IMR-90 (cell line): ENCODE measurements at regions not wholly inside any gene's neighbourhood (a gene's known extent, or its start where the extent isn't known, plus 50 kb on each side); places are given as distances from the start of the nearest gene placed in this dataset.

Experiments
- ATAC-seq: fragments of 200-7000 bp; cut with Tn5 transposase; 2 replicates; pipeline ENCODE4 v1.9.1; 2020; ENCODE audit warnings: low read depth, mild to moderate bottlenecking, moderate library complexity
- BruUV-seq: library from RNA; stranded (reverse); fragments of 400-500 nt; replicated peaks from 2 replicates; lab custom pipeline; 2021; lab: Mats Ljungman, UMichigan
- CTCF ChIA-PET: fragments of 300-600 bp; formaldehyde crosslinking; extraction: SDS; loops from one replicate; lab custom pipeline; 2021; ENCODE audit warnings: antibody characterized with exemption; lab: Yijun Ruan, JAX
- POLR2A ChIA-PET: fragments of 300-600 bp; sonication (Branson Sonifier 250); formaldehyde crosslinking; loops from one replicate; lab custom pipeline; 2022; ENCODE audit warnings: antibody characterized with exemption; ENCODE audit not compliant: unreplicated experiment; lab: Charles Lee
- DNase-seq: peaks from one replicate; pipeline ENCODE4 v3.0.0; 2013
- H2AFZ ChIP-seq: replicated peaks from 2 replicates; pipeline ENCODE3; 2013; ENCODE audit warnings: low read length, mild to moderate bottlenecking; ENCODE audit not compliant: poor library complexity
- H2AK5ac ChIP-seq: 2 replicates; pipeline ENCODE4 v1.6.1; 2013; ENCODE audit warnings: low read depth, low read length, inconsistent platforms
- H2AK9ac ChIP-seq: replicated peaks from 2 replicates; pipeline ENCODE3; 2013; ENCODE audit warnings: mild to moderate bottlenecking, low read depth, low read length, moderate library complexity; ENCODE audit not compliant: poor library complexity
- H2BK120ac ChIP-seq: 2 replicates; pipeline ENCODE4 v1.6.1; 2013; ENCODE audit warnings: low read depth, low read length, inconsistent platforms
- H2BK15ac ChIP-seq: 3 replicates; pipeline ENCODE4 v1.6.1; 2013; ENCODE audit warnings: low read depth, low read length, inconsistent platforms
- H2BK20ac ChIP-seq: 2 replicates; pipeline ENCODE4 v1.6.1; 2013; ENCODE audit warnings: low read depth, mild to moderate bottlenecking, inconsistent platforms, low read length, moderate library complexity
- H2BK5ac ChIP-seq: 2 replicates; pipeline ENCODE4 v1.6.1; 2013; ENCODE audit warnings: mild to moderate bottlenecking, low read depth, low read length, inconsistent platforms; ENCODE audit not compliant: poor library complexity, severe bottlenecking
- H3K14ac ChIP-seq: replicated peaks from 2 replicates; pipeline ENCODE4 v1.6.1; 2013; ENCODE audit warnings: low read depth, low read length, inconsistent platforms
- H3K18ac ChIP-seq: 2 replicates; pipeline ENCODE4 v1.6.1; 2013; ENCODE audit warnings: low read depth, low read length, control low read depth
- H3K23ac ChIP-seq: 2 replicates; pipeline ENCODE4 v1.6.1; 2013; ENCODE audit warnings: low read depth, low read length, inconsistent platforms
- H3K27ac ChIP-seq: 2 replicates; pipeline ENCODE4 v1.5.1; 2013; ENCODE audit warnings: mild to moderate bottlenecking, control low read depth, low read length; ENCODE audit not compliant: insufficient read depth
- H3K27me3 ChIP-seq: 2 replicates; pipeline ENCODE4 v1.6.1; 2013; ENCODE audit warnings: low read length; ENCODE audit not compliant: control insufficient read depth, insufficient read depth
- H3K36me3 ChIP-seq: 2 replicates; pipeline ENCODE4 v1.6.1; 2013; ENCODE audit warnings: low read length, mixed read lengths; ENCODE audit not compliant: control insufficient read depth, insufficient read depth
- H3K4ac ChIP-seq: 2 replicates; pipeline ENCODE4 v1.6.1; 2013; ENCODE audit warnings: low read depth, low read length, inconsistent platforms
- H3K4me1 ChIP-seq: 2 replicates; pipeline ENCODE4 v1.6.1; 2013; ENCODE audit warnings: low read length, mixed read lengths; ENCODE audit not compliant: control insufficient read depth, insufficient read depth
- H3K4me2 ChIP-seq: 2 replicates; pipeline ENCODE4 v1.6.1; 2013; ENCODE audit warnings: low read depth, mild to moderate bottlenecking, control low read depth, low read length, moderate library complexity
- H3K4me3 ChIP-seq: 2 replicates; pipeline ENCODE4 v1.5.1; 2013; ENCODE audit warnings: low read depth, mild to moderate bottlenecking, control low read depth, low read length, moderate library complexity; ENCODE audit not compliant: insufficient read depth
- H3K56ac ChIP-seq: 2 replicates; pipeline ENCODE4 v1.6.1; 2013; ENCODE audit warnings: low read length, inconsistent platforms; ENCODE audit not compliant: insufficient read depth; ENCODE audit errors: extremely low read depth
- H3K79me1 ChIP-seq, 2 experiments: 2 replicates each; pipeline ENCODE4 v1.6.1; 2013; ENCODE audit warnings: low read length in 2 of 2, inconsistent platforms in 1 of 2, low read depth in 1 of 2
- H3K9ac ChIP-seq: 2 replicates; pipeline ENCODE4 v1.6.1; 2013; ENCODE audit warnings: low read depth, low read length, control low read depth
- H3K9me1 ChIP-seq: 2 replicates; pipeline ENCODE4 v1.6.1; 2013; ENCODE audit warnings: low read length, inconsistent platforms; ENCODE audit not compliant: insufficient read depth
- H3K9me3 ChIP-seq: 2 replicates; pipeline ENCODE4 v1.6.1; 2013; ENCODE audit warnings: low read length; ENCODE audit not compliant: control insufficient read depth, insufficient read depth
- H4K20me1 ChIP-seq: 2 replicates; pipeline ENCODE4 v1.6.1; 2013; ENCODE audit warnings: low read length, inconsistent platforms; ENCODE audit not compliant: insufficient read depth
- H4K5ac ChIP-seq: 2 replicates; pipeline ENCODE4 v1.6.1; 2013; ENCODE audit warnings: mild to moderate bottlenecking, low read depth, low read length, control low read depth
- H4K8ac ChIP-seq, 2 experiments: 2 replicates each; pipeline ENCODE4 v1.6.1; 2013; ENCODE audit warnings: low read depth in 2 of 2, low read length in 2 of 2, control low read depth in 1 of 2, inconsistent platforms in 1 of 2
- H4K91ac ChIP-seq: 2 replicates; pipeline ENCODE4 v1.6.1; 2013; ENCODE audit warnings: low read depth, low read length, inconsistent platforms; ENCODE audit not compliant: insufficient read depth
- BHLHE40 ChIP-seq: fragments of 150-350 bp; IDR thresholded peaks from 2 replicates; pipeline ENCODE4 v1.6.1; 2016; ENCODE audit warnings: mild to moderate bottlenecking, low read depth, low read length
- CEBPB ChIP-seq: IDR thresholded peaks from 2 replicates; pipeline ENCODE4 v1.6.1; 2012; ENCODE audit warnings: low read depth, low read length, improper control_type of control experiment
- CHD1 ChIP-seq: IDR thresholded peaks from 2 replicates; pipeline ENCODE4 v1.6.1; 2012; ENCODE audit warnings: low read depth, low read length, improper control_type of control experiment
- ELK1 ChIP-seq: fragments of 150-350 bp; IDR thresholded peaks from 2 replicates; pipeline ENCODE4 v1.6.1; 2016; ENCODE audit warnings: low read depth, mild to moderate bottlenecking, low read length, moderate library complexity, borderline replicate concordance
- FOS ChIP-seq: fragments of 150-350 bp; IDR thresholded peaks from 2 replicates; pipeline ENCODE4 v1.6.1; 2016; ENCODE audit warnings: low read depth, low read length
- MAFK ChIP-seq: IDR thresholded peaks from 2 replicates; pipeline ENCODE4 v1.6.1; 2012; ENCODE audit warnings: low read depth, low read length, improper control_type of control experiment
- MAZ ChIP-seq: IDR thresholded peaks from 2 replicates; pipeline ENCODE4 v1.6.1; 2012; ENCODE audit warnings: low read depth, mild to moderate bottlenecking, low read length, improper control_type of control experiment, moderate library complexity, borderline replicate concordance
- MXI1 ChIP-seq: IDR thresholded peaks from 2 replicates; pipeline ENCODE4 v1.6.1; 2012; ENCODE audit warnings: low read depth, mild to moderate bottlenecking, low read length, moderate library complexity, borderline replicate concordance
- NFE2L2 ChIP-seq: fragments of 150-350 bp; IDR thresholded peaks from 2 replicates; pipeline ENCODE4 v1.6.1; 2016; ENCODE audit warnings: low read depth, mild to moderate bottlenecking, low read length
- POLR2A ChIP-seq: IDR thresholded peaks from 2 replicates; pipeline ENCODE4 v1.6.1; 2012; ENCODE audit warnings: mild to moderate bottlenecking, low read depth, low read length
- RAD21 ChIP-seq: IDR thresholded peaks from 2 replicates; pipeline ENCODE4 v1.6.1; 2012; ENCODE audit warnings: low read length, improper control_type of control experiment
- RCOR1 ChIP-seq: IDR thresholded peaks from 2 replicates; pipeline ENCODE4 v1.6.1; 2012; ENCODE audit warnings: mild to moderate bottlenecking, low read length, improper control_type of control experiment; ENCODE audit not compliant: insufficient replicate concordance
- RFX5 ChIP-seq: IDR thresholded peaks from 2 replicates; pipeline ENCODE4 v1.8.0; 2012; ENCODE audit warnings: low read depth, mild to moderate bottlenecking, low read length, moderate library complexity
- SMC3 ChIP-seq: fragments of 150-350 bp; IDR thresholded peaks from 2 replicates; pipeline ENCODE4 v1.6.1; 2016; ENCODE audit warnings: low read depth, mild to moderate bottlenecking, antibody characterized with exemption, low read length, moderate library complexity
- USF2 ChIP-seq: fragments of 150-350 bp; IDR thresholded peaks from 2 replicates; pipeline ENCODE4 v1.6.1; 2017; ENCODE audit warnings: mild to moderate bottlenecking, antibody characterized with exemption, low read length, low read depth
- WGBS, 2 experiments: methylation state at CpG; one replicate each; pipeline versions ENCODE4 v1.1.5 to v1.1.7; 2013; ENCODE audit warnings: missing lambda C conversion rate in 2 of 2; ENCODE audit not compliant: insufficient read length in 1 of 2; ENCODE audit errors: extremely low coverage in 2 of 2; 5-methylcytosine and 5-hydroxymethylcytosine counted together
- dilution Hi-C: fragments of 300-500 bp; cut with HindIII; formaldehyde crosslinking; loops from one replicate; pipeline ENCODE4 v1.14.3; 2018; ENCODE audit warnings: low sequenced_read_pairs; ENCODE audit not compliant: unreplicated experiment
- in situ Hi-C: fragments of 300-500 bp; cut with MboI; formaldehyde crosslinking; loops from 3 replicates; pipeline ENCODE4 v1.14.3; 2019; ENCODE audit warnings: low sequenced_read_pairs, inconsistent platforms, mixed read lengths
- intact Hi-C: fragments of 100-400 bp; cut with micrococcal nuclease; formaldehyde crosslinking; loops from 2 replicates; pipeline ENCODE4 v1.10.0; 2022
- TF ChIP-seq, protein P1 (sequence below): conservative IDR thresholded peaks from 2 replicates; pipeline ENCODE4 v1.5.1; 2012; ENCODE audit warnings: mild to moderate bottlenecking, low read depth, low read length, improper control_type of control experiment

GRCh38 chr18:71403501-71403900, 1114.7 kb downstream of the SOCS6 start:
- in situ Hi-C loops: no loop called here
- H3K9ac ChIP-seq: no peak overlapping the region
- no peak overlapping the region for H2AK5ac ChIP-seq
- H3K4me2 ChIP-seq: no peak overlapping the region
- H3K18ac ChIP-seq: no peak overlapping the region
- H3K27me3 ChIP-seq: no peaks in the 10 kb centered on the region
- no peak overlapping the region for H2AK9ac ChIP-seq
- H3K79me1 ChIP-seq: no peaks in the 10 kb centered on the region
- H4K8ac ChIP-seq: no peak overlapping the region
- no peak overlapping the region for H2BK15ac ChIP-seq
- no peak overlapping the region for H2BK120ac ChIP-seq
- no peak overlapping the region for H2BK20ac ChIP-seq
- H3K9me3 ChIP-seq: peaks cover 8% of the 10 kb centered on the region
- no peak overlapping the region for H3K4me3 ChIP-seq
- H3K36me3 ChIP-seq: no peaks in the 10 kb centered on the region
- ChIA-PET POLR2A (no interaction called here), CTCF (no interaction called here)
- WGBS, 2 experiments: no CpG with 5 or more reads among the region's 2 CpGs
- H2BK5ac ChIP-seq: no peak overlapping the region
- H3K14ac ChIP-seq: no peak overlapping the region
- ATAC-seq: no peak
- H2AFZ ChIP-seq: no peak overlapping the region
- TF ChIP-seq CHD1: no peak
- TF ChIP-seq SMC3: no peak
- TF ChIP-seq CEBPB: no peak
- no peak for TF ChIP-seq NFE2L2
- TF ChIP-seq USF2: no peak
- TF ChIP-seq POLR2A: no peak
- no peak for TF ChIP-seq FOS
- TF ChIP-seq RCOR1: no peak
- TF ChIP-seq RFX5: no peak
- TF ChIP-seq BHLHE40: no peak
- no peak for TF ChIP-seq MXI1
- no peak for TF ChIP-seq MAZ
- TF ChIP-seq MAFK: no peak
- no peak for TF ChIP-seq RAD21
- TF ChIP-seq, protein P1, sequence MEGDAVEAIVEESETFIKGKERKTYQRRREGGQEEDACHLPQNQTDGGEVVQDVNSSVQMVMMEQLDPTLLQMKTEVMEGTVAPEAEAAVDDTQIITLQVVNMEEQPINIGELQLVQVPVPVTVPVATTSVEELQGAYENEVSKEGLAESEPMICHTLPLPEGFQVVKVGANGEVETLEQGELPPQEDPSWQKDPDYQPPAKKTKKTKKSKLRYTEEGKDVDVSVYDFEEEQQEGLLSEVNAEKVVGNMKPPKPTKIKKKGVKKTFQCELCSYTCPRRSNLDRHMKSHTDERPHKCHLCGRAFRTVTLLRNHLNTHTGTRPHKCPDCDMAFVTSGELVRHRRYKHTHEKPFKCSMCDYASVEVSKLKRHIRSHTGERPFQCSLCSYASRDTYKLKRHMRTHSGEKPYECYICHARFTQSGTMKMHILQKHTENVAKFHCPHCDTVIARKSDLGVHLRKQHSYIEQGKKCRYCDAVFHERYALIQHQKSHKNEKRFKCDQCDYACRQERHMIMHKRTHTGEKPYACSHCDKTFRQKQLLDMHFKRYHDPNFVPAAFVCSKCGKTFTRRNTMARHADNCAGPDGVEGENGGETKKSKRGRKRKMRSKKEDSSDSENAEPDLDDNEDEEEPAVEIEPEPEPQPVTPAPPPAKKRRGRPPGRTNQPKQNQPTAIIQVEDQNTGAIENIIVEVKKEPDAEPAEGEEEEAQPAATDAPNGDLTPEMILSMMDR: no peak
- no peak for TF ChIP-seq ELK1
- no peaks in the 10 kb centered on the region for H4K20me1 ChIP-seq
- dilution Hi-C loops: no loop called here
- no peak overlapping the region for H3K27ac ChIP-seq
- no peak overlapping the region for H4K5ac ChIP-seq
- no TSS peak for BruUV-seq
- H3K4ac ChIP-seq: no peak overlapping the region
- H3K23ac ChIP-seq: no peak overlapping the region
- H3K4me1 ChIP-seq: no peaks in the 10 kb centered on the region
- no peaks in the 10 kb centered on the region for H3K9me1 ChIP-seq
- no peak overlapping the region for H3K56ac ChIP-seq
- DNase-seq: no peak
- H4K91ac ChIP-seq: no peak overlapping the region
- intact Hi-C loops: no loop called here
